ENCODE measurements at regions not wholly inside any gene's neighbourhood (a gene's known extent, or its start where the extent isn't known, plus 50 kb on each side); places are given as distances from the start of the nearest gene placed in this dataset.
"Not testable (repeated sequence)": the region's sequence is repeated elsewhere in the genome, so short reads cannot be mapped to it uniquely, and the experiment has no call there.

- in situ Hi-C loops (cut with HindIII; ENCODE audit: low pct_unique_long_range_greater_than_20kb, low sequenced_read_pairs), result no loop called here
- DNase-seq (ENCODE audit: low read depth), result no peak
Measured at GRCh38 chr6:51163843-51164529, 345.3 kb downstream of the TFAP2B start.

- no peak for DNase-seq (ENCODE audit: low read depth)
- in situ Hi-C loops (cut with HindIII; ENCODE audit: low pct_unique_long_range_greater_than_20kb, low sequenced_read_pairs), result no loop called here
Measured at GRCh38 chr6:51166914-51167313, 348.2 kb downstream of the TFAP2B start.

- in situ Hi-C loops (cut with HindIII; ENCODE audit: low pct_unique_long_range_greater_than_20kb, low sequenced_read_pairs), result no loop called here
Measured at GRCh38 chr6:51167468-51167867, 348.8 kb downstream of the TFAP2B start.

GRCh38 chr6:51182827-51183226 is 364.2 kb downstream of the TFAP2B start:
- DNase-seq (ENCODE audit: low read depth), result no peak
- in situ Hi-C loops (cut with HindIII; ENCODE audit: low pct_unique_long_range_greater_than_20kb, low sequenced_read_pairs), result no loop called here

More at GRCh38 chr6:51167468-51167867, 348.8 kb downstream of the TFAP2B start:
- no peak for DNase-seq (ENCODE audit: low read depth)

- no peak for DNase-seq (ENCODE audit: low read depth)
- in situ Hi-C loops (cut with HindIII; ENCODE audit: low pct_unique_long_range_greater_than_20kb, low sequenced_read_pairs), result no loop called here
Measured at GRCh38 chr6:51184046-51184445, 365.4 kb downstream of the TFAP2B start.

GRCh38 chr6:51193163-51193562 is 374.5 kb downstream of the TFAP2B start:
- in situ Hi-C loops (cut with HindIII; ENCODE audit: low pct_unique_long_range_greater_than_20kb, low sequenced_read_pairs); DNase-seq (ENCODE audit: low read depth): not testable (repeated sequence)

GRCh38 chr6:51199105-51199552 is 380.5 kb downstream of the TFAP2B start:
- in situ Hi-C loops (cut with HindIII; ENCODE audit: low pct_unique_long_range_greater_than_20kb, low sequenced_read_pairs), result no loop called here
- DNase-seq (ENCODE audit: low read depth), result no peak

GRCh38 chr6:51199733-51200260 is 381.1 kb downstream of the TFAP2B start:
- in situ Hi-C loops (cut with HindIII; ENCODE audit: low pct_unique_long_range_greater_than_20kb, low sequenced_read_pairs), result no loop called here
- DNase-seq (ENCODE audit: low read depth), result no peak

- in situ Hi-C loops (cut with HindIII; ENCODE audit: low pct_unique_long_range_greater_than_20kb, low sequenced_read_pairs), result no loop called here
Measured at GRCh38 chr6:51200676-51201075, 382.0 kb downstream of the TFAP2B start.

GRCh38 chr6:51202653-51203052 is 384.0 kb downstream of the TFAP2B start:
- in situ Hi-C loops (cut with HindIII; ENCODE audit: low pct_unique_long_range_greater_than_20kb, low sequenced_read_pairs); DNase-seq (ENCODE audit: low read depth): not testable (repeated sequence)

More at GRCh38 chr6:51200676-51201075, 382.0 kb downstream of the TFAP2B start:
- no peak for DNase-seq (ENCODE audit: low read depth)

GRCh38 chr6:51203504-51203903 is 384.8 kb downstream of the TFAP2B start:
- in situ Hi-C loops (cut with HindIII; ENCODE audit: low pct_unique_long_range_greater_than_20kb, low sequenced_read_pairs), result no loop called here

GRCh38 chr6:51206686-51207085 is 388.0 kb downstream of the TFAP2B start:
- in situ Hi-C loops (cut with HindIII; ENCODE audit: low pct_unique_long_range_greater_than_20kb, low sequenced_read_pairs); DNase-seq (ENCODE audit: low read depth): not testable (repeated sequence)

More at GRCh38 chr6:51203504-51203903, 384.8 kb downstream of the TFAP2B start:
- no peak for DNase-seq (ENCODE audit: low read depth)

GRCh38 chr6:51209651-51210050 is 391.0 kb downstream of the TFAP2B start:
- in situ Hi-C loops (cut with HindIII; ENCODE audit: low pct_unique_long_range_greater_than_20kb, low sequenced_read_pairs), result no loop called here
- no peak for DNase-seq (ENCODE audit: low read depth)

- in situ Hi-C loops (cut with HindIII; ENCODE audit: low pct_unique_long_range_greater_than_20kb, low sequenced_read_pairs), result no loop called here
- no peak for DNase-seq (ENCODE audit: low read depth)
Measured at GRCh38 chr6:51213811-51214210, 395.1 kb downstream of the TFAP2B start.

- DNase-seq (ENCODE audit: low read depth), result no peak
- in situ Hi-C loops (cut with HindIII; ENCODE audit: low pct_unique_long_range_greater_than_20kb, low sequenced_read_pairs), result no loop called here
Measured at GRCh38 chr6:51214442-51214841, 395.8 kb downstream of the TFAP2B start.

- in situ Hi-C loops (cut with HindIII; ENCODE audit: low pct_unique_long_range_greater_than_20kb, low sequenced_read_pairs), result no loop called here
- no peak for DNase-seq (ENCODE audit: low read depth)
Measured at GRCh38 chr6:51218181-51218580, 399.5 kb downstream of the TFAP2B start.

GRCh38 chr6:51224580-51225240 is 406.0 kb downstream of the TFAP2B start:
- DNase-seq (ENCODE audit: low read depth); in situ Hi-C loops (cut with HindIII; ENCODE audit: low pct_unique_long_range_greater_than_20kb, low sequenced_read_pairs): not testable (repeated sequence)

GRCh38 chr6:51241376-51241775 is 422.7 kb downstream of the TFAP2B start:
- no peak for DNase-seq (ENCODE audit: low read depth)
- in situ Hi-C loops (cut with HindIII; ENCODE audit: low pct_unique_long_range_greater_than_20kb, low sequenced_read_pairs), result no loop called here

GRCh38 chr6:51249798-51250197 is 431.1 kb downstream of the TFAP2B start:
- DNase-seq (ENCODE audit: low read depth), result no peak
- in situ Hi-C loops (cut with HindIII; ENCODE audit: low pct_unique_long_range_greater_than_20kb, low sequenced_read_pairs), result no loop called here

Data from Caki2 (cell line).